VCaP (cell line): ENCODE measurements at regions not wholly inside any gene's neighbourhood (a gene's known extent, or its start where the extent isn't known, plus 50 kb on each side); places are given as distances from the start of the nearest gene placed in this dataset.

ENCODE experiments used
- H3K27ac ChIP-seq: fragments of 450-650 bp; 2 replicates; pipeline ENCODE4 v1.5.1; 2017
- TF ChIP-seq, protein P1 (sequence below): fragments of 450-650 bp; conservative IDR thresholded peaks from 2 replicates; pipeline ENCODE4 v1.5.1; 2017; ENCODE audit warnings: mild to moderate bottlenecking, moderate library complexity

GRCh38 chr9:82670000-82670399 is 392.9 kb downstream of the RASEF start:
- TF ChIP-seq, protein P1, sequence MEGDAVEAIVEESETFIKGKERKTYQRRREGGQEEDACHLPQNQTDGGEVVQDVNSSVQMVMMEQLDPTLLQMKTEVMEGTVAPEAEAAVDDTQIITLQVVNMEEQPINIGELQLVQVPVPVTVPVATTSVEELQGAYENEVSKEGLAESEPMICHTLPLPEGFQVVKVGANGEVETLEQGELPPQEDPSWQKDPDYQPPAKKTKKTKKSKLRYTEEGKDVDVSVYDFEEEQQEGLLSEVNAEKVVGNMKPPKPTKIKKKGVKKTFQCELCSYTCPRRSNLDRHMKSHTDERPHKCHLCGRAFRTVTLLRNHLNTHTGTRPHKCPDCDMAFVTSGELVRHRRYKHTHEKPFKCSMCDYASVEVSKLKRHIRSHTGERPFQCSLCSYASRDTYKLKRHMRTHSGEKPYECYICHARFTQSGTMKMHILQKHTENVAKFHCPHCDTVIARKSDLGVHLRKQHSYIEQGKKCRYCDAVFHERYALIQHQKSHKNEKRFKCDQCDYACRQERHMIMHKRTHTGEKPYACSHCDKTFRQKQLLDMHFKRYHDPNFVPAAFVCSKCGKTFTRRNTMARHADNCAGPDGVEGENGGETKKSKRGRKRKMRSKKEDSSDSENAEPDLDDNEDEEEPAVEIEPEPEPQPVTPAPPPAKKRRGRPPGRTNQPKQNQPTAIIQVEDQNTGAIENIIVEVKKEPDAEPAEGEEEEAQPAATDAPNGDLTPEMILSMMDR = no peak
- no peak overlapping the region for H3K27ac ChIP-seq

DNA sequence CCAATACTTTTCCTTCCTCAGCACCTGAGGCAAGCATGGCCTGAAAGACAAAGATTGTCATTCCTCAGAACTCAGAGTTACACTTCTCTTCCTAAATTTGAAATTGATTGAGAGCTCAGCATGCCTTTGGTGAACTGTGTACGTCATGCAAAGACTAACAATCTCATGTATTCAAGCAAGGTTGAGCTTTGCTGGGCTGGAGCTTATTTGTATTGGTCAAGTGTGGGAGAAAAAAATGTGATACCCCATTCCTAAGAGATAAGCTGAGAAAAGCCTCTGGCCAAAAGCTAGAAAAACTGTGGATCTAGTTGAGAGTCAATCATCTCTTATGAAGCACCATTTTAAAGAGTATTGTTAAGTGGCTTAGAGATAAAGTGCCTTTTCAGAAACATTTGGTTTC is 392.2 kb downstream of the RASEF start:
- TF ChIP-seq, protein P1 = no peak
- H3K27ac ChIP-seq = no peak overlapping the region

DNA sequence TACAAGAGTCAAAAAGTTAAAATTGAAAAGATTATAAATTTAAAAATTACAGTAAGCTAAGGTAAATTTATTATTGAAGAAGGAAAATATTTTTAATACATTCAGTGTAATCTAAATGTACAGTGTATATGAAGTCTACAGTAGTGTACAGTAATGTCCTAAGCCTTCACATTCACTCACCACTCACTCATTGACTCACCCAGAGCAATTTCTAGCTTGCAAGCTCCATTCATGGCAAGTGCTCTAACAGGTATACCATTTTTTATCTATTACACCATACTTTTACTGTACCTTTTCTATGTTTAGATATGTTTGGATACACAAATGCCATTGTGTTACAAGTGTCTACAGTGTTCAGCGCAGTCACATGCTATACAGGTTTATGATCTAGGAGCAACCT is 389.7 kb downstream of the RASEF start:
- TF ChIP-seq, protein P1 = no peak
- no peak overlapping the region for H3K27ac ChIP-seq

DNA sequence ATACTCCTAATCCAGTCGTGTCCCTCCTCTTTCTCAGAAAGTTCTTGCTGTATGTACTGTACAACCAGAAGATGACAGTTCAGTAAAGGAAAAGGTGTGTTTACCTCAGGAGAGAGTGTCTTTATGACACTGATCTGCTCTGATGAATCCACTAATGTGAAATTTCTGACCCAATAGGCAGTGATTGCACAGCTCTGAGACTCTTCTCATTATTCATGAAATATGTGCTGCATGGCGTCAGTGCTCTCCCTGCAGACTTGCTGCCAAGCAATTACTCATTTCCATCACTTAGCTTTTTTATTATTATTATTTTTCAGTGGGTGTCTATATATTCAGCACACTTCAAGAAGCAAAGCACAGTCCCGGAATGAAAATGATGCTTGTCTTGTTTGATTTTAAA is 389.0 kb downstream of the RASEF start:
- TF ChIP-seq, protein P1 = no peak
- no peak overlapping the region for H3K27ac ChIP-seq

DNA sequence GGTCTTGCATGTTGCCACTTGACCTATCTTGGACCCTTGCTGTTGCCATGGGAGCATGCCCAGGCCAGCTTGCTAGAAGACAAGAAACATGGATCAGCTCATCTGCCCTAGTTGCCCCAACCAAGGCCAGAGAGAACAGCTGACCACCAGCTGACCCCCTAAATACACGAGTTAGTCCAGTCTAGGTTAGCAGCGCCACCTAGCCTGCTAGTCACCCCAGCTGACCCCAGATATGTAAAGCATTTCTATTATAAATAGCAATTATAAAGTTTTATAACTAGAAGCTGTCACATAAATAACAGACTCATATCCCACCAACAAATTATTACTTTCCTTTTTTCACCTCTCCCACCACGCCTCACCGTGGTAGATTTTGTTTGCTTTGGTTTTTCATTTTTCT is 387.8 kb downstream of the RASEF start:
- TF ChIP-seq, protein P1 = no peak
- no peak overlapping the region for H3K27ac ChIP-seq

DNA sequence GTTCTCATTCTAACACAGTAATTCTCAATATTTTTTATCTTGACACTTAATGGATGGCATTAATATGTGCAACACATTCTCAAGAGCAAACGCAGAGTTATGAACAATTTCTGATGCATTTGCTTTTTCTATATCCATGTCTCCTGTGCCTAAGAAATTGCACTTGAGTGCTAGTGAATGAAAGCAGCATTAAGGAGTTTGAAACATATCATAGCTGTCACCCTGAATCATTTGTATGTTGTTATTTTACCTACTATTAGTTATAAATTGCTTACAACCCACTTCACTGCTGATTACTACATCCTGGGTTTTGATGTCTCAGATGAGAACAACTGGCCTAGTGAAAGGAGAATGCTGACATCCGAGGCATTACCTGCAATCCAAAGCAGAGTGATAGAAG is 387.3 kb downstream of the RASEF start:
- H3K27ac ChIP-seq = no peak overlapping the region
- TF ChIP-seq, protein P1 = no peak

- TF ChIP-seq, protein P1 = no peak
- H3K27ac ChIP-seq = no peak overlapping the region
These were observed 385.9 kb downstream of the RASEF start for GRCh38 chr9:82677086-82677485.

GRCh38 chr9:82679472-82679871 is 383.5 kb downstream of the RASEF start:
- TF ChIP-seq, protein P1 = no peak
- H3K27ac ChIP-seq = no peak overlapping the region
